HTR-8/SVneo (cell line): ENCODE measurements at regions not wholly inside any gene's neighbourhood (a gene's known extent, or its start where the extent isn't known, plus 50 kb on each side); places are given as distances from the start of the nearest gene placed in this dataset.
"Not testable (repeated sequence)": the region's sequence is repeated elsewhere in the genome, so short reads cannot be mapped to it uniquely, and the experiment has no call there.

Experiments
- DNase-seq: peaks from one replicate; pipeline ENCODE4 v3.0.0; 2011; ENCODE audit warnings: low spot score, mixed read lengths; ENCODE audit not compliant: insufficient read length
- FAIRE-seq: peaks from 2 replicates; lab custom pipeline; 2011; peaks lifted over from hg19 to GRCh38; lab: Jason Lieb, UNC

GRCh38 chr2:103166456-103167324 lies 404.9 kb downstream of the TMEM182 start:
- no peak for FAIRE-seq
- no peak for DNase-seq

DNA sequence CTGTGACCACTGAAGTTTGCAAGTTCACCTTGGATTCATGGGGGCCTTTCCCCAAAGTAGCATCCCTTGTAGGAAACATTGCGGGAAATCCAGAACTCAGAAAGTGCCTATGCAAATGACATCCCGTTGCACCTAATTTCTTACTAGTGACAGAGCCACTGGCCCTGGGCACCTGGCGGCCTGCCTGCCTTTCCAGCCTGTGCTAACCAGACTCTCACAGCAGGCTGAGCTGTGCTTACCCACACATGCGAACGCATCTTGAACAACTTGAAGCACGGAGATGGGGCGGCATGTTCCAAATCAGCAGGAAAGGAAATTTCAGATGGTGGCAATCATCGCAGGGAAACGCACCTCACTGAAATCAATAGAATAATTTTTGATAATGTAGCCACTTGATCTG lies 405.8 kb downstream of the TMEM182 start:
- DNase-seq, result no peak
- no peak for FAIRE-seq

DNA sequence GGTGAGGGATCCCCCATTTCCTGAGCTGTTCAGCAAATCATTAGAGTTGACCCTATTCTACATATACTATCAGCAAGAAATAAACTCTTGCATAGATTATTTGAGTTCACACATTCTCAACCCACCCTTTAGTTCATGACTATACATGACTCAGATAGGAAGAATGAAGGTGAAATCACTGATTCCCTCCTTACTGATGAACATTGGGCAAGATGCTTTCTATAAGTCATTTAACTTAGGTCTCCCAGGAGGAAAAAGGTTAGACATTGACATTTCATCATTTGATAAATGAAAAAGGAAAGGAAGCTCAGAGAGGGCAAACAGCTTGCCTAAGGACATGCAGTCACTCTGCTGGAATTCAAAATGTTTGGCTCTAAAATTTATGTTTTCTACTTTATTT lies 408.0 kb downstream of the TMEM182 start:
- FAIRE-seq, result no peak

GRCh38 chr2:103172821-103173220 lies 411.0 kb downstream of the TMEM182 start:
- DNase-seq (no peak), FAIRE-seq (no peak)

More for the DNA sequence above, 408.0 kb downstream of the TMEM182 start:
- no peak for DNase-seq

DNA sequence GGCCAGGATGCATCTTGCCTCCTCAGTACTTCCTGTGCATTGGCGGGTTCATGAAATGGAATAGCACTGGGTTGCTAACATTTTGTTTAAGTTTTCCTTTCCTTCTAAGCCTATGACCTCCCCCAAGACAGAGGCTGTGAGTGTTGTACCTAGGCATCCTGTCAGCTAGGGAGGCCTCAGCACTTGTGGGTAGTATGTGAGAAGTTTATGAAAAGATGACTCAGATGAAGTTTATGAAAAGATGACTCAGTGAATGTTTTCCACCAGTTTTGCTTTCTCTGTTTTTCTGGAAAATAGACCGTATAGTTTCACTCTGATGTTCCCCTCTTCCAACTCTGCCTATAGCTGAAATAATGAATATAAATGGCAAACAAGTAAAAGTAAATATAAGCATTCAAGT lies 412.9 kb downstream of the TMEM182 start:
- FAIRE-seq, result no peak
- no peak for DNase-seq

- no peak for FAIRE-seq
- no peak for DNase-seq
Observed at GRCh38 chr2:103176294-103176915, 414.6 kb downstream of the TMEM182 start.

DNA sequence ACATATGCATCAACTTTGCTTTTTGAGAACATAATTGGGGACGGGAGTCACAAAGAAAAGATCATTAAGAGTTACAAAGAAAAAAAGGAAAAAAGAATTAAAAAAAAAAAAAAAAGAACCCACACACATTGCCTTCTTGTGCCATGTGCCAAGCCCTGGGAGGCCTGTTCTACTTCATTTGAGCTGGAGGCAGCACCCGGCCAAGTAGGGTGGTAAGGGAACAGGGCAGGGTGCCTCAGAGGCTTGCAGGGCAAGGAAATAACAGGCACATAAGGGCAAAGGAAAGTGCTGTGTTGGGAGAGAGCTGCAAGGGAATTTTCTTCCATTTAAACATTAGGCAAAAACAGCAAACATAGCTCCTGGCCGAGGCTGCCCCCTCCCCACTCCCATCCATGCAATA lies 418.0 kb downstream of the TMEM182 start:
- no peak for DNase-seq
- no peak for FAIRE-seq

- no peak for DNase-seq
- FAIRE-seq, result no peak
Observed at GRCh38 chr2:103183061-103183460, 421.2 kb downstream of the TMEM182 start.

DNA sequence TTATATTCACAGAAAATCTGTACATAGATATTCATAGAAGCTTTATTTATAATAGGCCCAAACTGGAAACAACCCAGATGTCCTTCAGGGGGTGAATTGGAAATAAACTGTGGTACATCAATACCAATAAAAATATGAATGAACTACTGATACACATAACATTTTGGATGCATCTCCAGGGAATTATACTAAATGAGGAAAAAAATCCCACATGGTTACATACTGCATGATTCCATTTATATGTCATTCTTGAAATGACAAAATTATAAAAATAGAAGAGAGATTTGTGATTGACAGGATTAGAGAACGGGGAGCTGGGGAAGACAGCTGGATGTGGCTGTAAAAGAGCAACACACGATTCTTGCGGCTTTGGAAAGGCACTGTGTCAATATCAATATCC lies 435.0 kb downstream of the TMEM182 start:
- DNase-seq (no peak), FAIRE-seq (no peak)

- not testable (repeated sequence) for FAIRE-seq, DNase-seq
Observed at GRCh38 chr2:103200774-103201173, 438.9 kb downstream of the TMEM182 start.

GRCh38 chr2:103208916-103209315 lies 447.1 kb downstream of the TMEM182 start:
- no peak for FAIRE-seq
- DNase-seq, result no peak

DNA sequence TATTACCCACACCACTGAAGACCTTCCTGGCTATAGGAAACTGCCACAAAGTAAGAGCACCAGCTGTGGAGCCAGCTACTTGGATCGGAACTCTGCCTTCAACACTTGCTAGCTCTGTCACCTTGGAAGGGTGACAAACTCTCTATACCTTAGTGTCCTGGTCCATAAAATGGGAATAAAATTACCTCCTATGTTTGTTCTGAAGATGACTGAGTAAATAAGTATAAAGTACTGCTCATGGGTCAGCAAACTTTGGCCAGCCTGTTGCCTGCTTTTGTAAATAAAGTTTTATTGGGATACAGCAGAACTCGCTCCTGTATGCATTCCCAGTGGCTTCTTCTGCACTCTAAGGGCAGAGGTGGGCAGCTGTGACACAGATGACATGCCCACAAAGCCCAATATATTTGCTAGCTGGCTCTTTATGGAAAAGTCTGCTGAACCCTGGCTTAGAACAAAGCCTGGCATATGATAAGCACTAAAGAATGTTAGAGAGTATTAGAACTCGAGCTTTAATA lies 451.3 kb downstream of the TMEM182 start:
- no peak for DNase-seq
- FAIRE-seq, result no peak

- FAIRE-seq (no peak), DNase-seq (no peak)
Observed at GRCh38 chr2:103218516-103218915, 456.7 kb downstream of the TMEM182 start.

- FAIRE-seq, result no peak
- no peak for DNase-seq
Observed at GRCh38 chr2:103219398-103219797, 457.6 kb downstream of the TMEM182 start.

GRCh38 chr2:103222969-103223368 lies 461.1 kb downstream of the TMEM182 start:
- FAIRE-seq, result no peak
- DNase-seq, result no peak

- FAIRE-seq, result no peak
- no peak for DNase-seq
Observed at GRCh38 chr2:103230796-103231195, 469.0 kb downstream of the TMEM182 start.

GRCh38 chr2:103232865-103233264 lies 471.0 kb downstream of the TMEM182 start:
- FAIRE-seq, result no peak
- DNase-seq, result no peak

DNA sequence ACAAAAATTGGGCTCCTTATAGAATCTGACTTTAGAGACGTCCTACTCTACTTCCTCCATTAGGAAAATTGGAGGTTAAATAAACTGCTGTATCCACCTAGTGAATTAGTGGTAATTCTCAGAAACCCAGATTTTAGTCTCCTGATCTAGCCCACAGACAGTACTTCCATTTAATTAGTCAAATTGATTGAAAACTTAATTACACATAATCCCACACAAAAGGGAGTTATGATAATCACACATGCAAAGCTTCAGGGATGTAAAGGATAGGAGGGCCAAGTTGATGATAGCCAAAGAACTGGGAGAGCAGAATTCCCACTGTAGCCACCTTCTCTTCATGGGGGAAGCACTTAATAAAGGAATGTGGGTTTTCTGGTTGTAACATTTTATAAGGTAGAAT lies 471.9 kb downstream of the TMEM182 start:
- DNase-seq, result no peak
- FAIRE-seq, result no peak

- DNase-seq (no peak), FAIRE-seq (no peak)
Observed at GRCh38 chr2:103235283-103235682, 473.5 kb downstream of the TMEM182 start.

GRCh38 chr2:103249462-103249861 lies 487.6 kb downstream of the TMEM182 start:
- DNase-seq, result no peak
- FAIRE-seq, result no peak

- no peak for DNase-seq
- no peak for FAIRE-seq
Observed at GRCh38 chr2:103252781-103253180, 490.9 kb downstream of the TMEM182 start.
